Umbilical cord (tissue), 1 donor: ENCODE measurements at regions not wholly inside any gene's neighbourhood (a gene's known extent, or its start where the extent isn't known, plus 50 kb on each side); places are given as distances from the start of the nearest gene placed in this dataset.
A peak's percentile ranks its signal among the peaks of the same experiment; 100 is the strongest.
"Not testable (repeated sequence)": the region's sequence is repeated elsewhere in the genome, so short reads cannot be mapped to it uniquely, and the experiment has no call there.

Source experiments
- DNase-seq: peaks from one replicate; pipeline ENCODE4 v3.0.0-alpha.2; 2015; ENCODE audit warnings: low spot score

- no peak for DNase-seq
Measured at GRCh38 chr10:55163388-55163979, 362.5 kb upstream of the PCDH15 start.

- not testable (repeated sequence) for DNase-seq
Measured at GRCh38 chr10:55162321-55162720, 361.3 kb upstream of the PCDH15 start.

GRCh38 chr10:55160655-55161283 lies 359.7 kb upstream of the PCDH15 start:
- peak; percentile 32 for DNase-seq

- peak; percentile 62 for DNase-seq
Measured at GRCh38 chr10:55158633-55159032, 357.6 kb upstream of the PCDH15 start.

- no peak for DNase-seq
Measured at GRCh38 chr10:55146032-55146431, 345.0 kb upstream of the PCDH15 start.

GRCh38 chr10:55144001-55144400 lies 343.0 kb upstream of the PCDH15 start:
- DNase-seq: no peak

- DNase-seq: no peak
Measured at GRCh38 chr10:55141892-55142291, 340.9 kb upstream of the PCDH15 start.

GRCh38 chr10:55137063-55137462 lies 336.0 kb upstream of the PCDH15 start:
- DNase-seq: no peak

- no peak for DNase-seq
Measured at GRCh38 chr10:55104738-55105137, 303.7 kb upstream of the PCDH15 start.

- DNase-seq: no peak
Measured at GRCh38 chr10:55098452-55098851, 297.4 kb upstream of the PCDH15 start.

GRCh38 chr10:55091691-55092328 lies 290.8 kb upstream of the PCDH15 start:
- peak; percentile 3 for DNase-seq

GRCh38 chr10:55078121-55078520 lies 277.1 kb upstream of the PCDH15 start:
- no peak for DNase-seq

GRCh38 chr10:55065185-55065584 lies 264.2 kb upstream of the PCDH15 start:
- no peak for DNase-seq

GRCh38 chr10:55063811-55064210 lies 262.8 kb upstream of the PCDH15 start:
- DNase-seq: peak; percentile 34

GRCh38 chr10:55062349-55062748 lies 261.3 kb upstream of the PCDH15 start:
- no peak for DNase-seq

- no peak for DNase-seq
Measured at GRCh38 chr10:55058800-55059199, 257.8 kb upstream of the PCDH15 start.

- no peak for DNase-seq
Measured at GRCh38 chr10:55051515-55051914, 250.5 kb upstream of the PCDH15 start.

GRCh38 chr10:55048830-55049498 lies 247.9 kb upstream of the PCDH15 start:
- DNase-seq: no peak

GRCh38 chr10:55043540-55043939 lies 242.5 kb upstream of the PCDH15 start:
- no peak for DNase-seq

- no peak for DNase-seq
Measured at GRCh38 chr10:55033061-55033460, 232.0 kb upstream of the PCDH15 start.

- peak; percentile 1 for DNase-seq
Measured at GRCh38 chr10:55024713-55025112, 223.7 kb upstream of the PCDH15 start.

GRCh38 chr10:55019439-55019838 lies 218.4 kb upstream of the PCDH15 start:
- DNase-seq: no peak

- DNase-seq: no peak
Measured at GRCh38 chr10:55013318-55013717, 212.3 kb upstream of the PCDH15 start.
